CD14-positive monocyte (primary cell): ENCODE measurements at regions not wholly inside any gene's neighbourhood (a gene's known extent, or its start where the extent isn't known, plus 50 kb on each side); places are given as distances from the start of the nearest gene placed in this dataset.

ENCODE experiments used
- DNase-seq, 3 donors: peaks; one replicate each; pipeline ENCODE4 v3.0.0-alpha.2; 2011 to 2022
- H2AFZ ChIP-seq: 2 replicates; pipeline ENCODE4 v1.6.0; 2012; ENCODE audit warnings: mild to moderate bottlenecking, low read depth, low read length, inconsistent platforms; ENCODE audit not compliant: insufficient read depth, poor library complexity, severe bottlenecking
- H3K27ac ChIP-seq, 2 donors: 1 replicate in 1 of 2; 2 replicates in 1 of 2; pipeline ENCODE4 v1.5.1; 2012 to 2013; ENCODE audit warnings: low read length in 2 of 2, control low read depth in 1 of 2, inconsistent platforms in 1 of 2, low read depth in 1 of 2, mild to moderate bottlenecking in 1 of 2
- H3K27me3 ChIP-seq, 2 donors: one replicate each; pipeline versions ENCODE4 v1.6.0 to v1.6.1; 2011 to 2013; ENCODE audit warnings: low read length in 2 of 2; ENCODE audit not compliant: control insufficient read depth in 2 of 2, insufficient read depth in 2 of 2
- H3K36me3 ChIP-seq, 2 donors: replicated peaks in 1 of 2; 1 replicate in 1 of 2; 2 replicates in 1 of 2; pipeline versions ENCODE4 v1.5.1 to v1.6.1; 2012 to 2013; ENCODE audit warnings: low read length in 2 of 2, control low read depth in 1 of 2, inconsistent platforms in 1 of 2, mild to moderate bottlenecking in 1 of 2; ENCODE audit not compliant: insufficient read depth in 2 of 2, control insufficient read depth in 1 of 2
- H3K4me1 ChIP-seq, 2 donors: 1 replicate in 1 of 2; 2 replicates in 1 of 2; pipeline versions ENCODE4 v1.5.1 to v1.6.1; 2012 to 2013; ENCODE audit warnings: low read length in 2 of 2, control low read depth in 1 of 2, inconsistent platforms in 1 of 2, mild to moderate bottlenecking in 1 of 2, moderate library complexity in 1 of 2; ENCODE audit not compliant: insufficient read depth in 2 of 2, control insufficient read depth in 1 of 2
- H3K4me2 ChIP-seq: replicated peaks from 2 replicates; pipeline ENCODE3; 2012; ENCODE audit warnings: low read length, moderate library complexity, mild to moderate bottlenecking; ENCODE audit not compliant: poor library complexity, severe bottlenecking; ENCODE audit errors: extremely low read depth
- H3K4me3 ChIP-seq, 3 experiments: fragments of 200-600 bp in 1 of 3; sonication (generic) in 1 of 3; replicated peaks in 1 of 3; 1 replicate in 2 of 3; 2 replicates in 1 of 3; pipeline ENCODE4 v1.5.1; 2011 to 2013; ENCODE audit warnings: low read length in 3 of 3, mild to moderate bottlenecking in 3 of 3, control low read depth in 2 of 3, low read depth in 2 of 3, inconsistent platforms in 1 of 3, moderate library complexity in 1 of 3
- H3K79me2 ChIP-seq: 2 replicates; pipeline ENCODE4 v1.6.0; 2012; ENCODE audit warnings: mild to moderate bottlenecking, control low read depth, inconsistent platforms, low read length, moderate library complexity; ENCODE audit not compliant: insufficient read depth
- H3K9ac ChIP-seq: 2 replicates; pipeline ENCODE4 v1.6.0; 2017; ENCODE audit warnings: low read length, mild to moderate bottlenecking; ENCODE audit not compliant: insufficient read depth, poor library complexity, severe bottlenecking
- H3K9me3 ChIP-seq, 2 donors: replicated peaks in 1 of 2; 1 replicate in 1 of 2; 2 replicates in 1 of 2; pipeline versions ENCODE4 v1.5.1 to v1.6.1; 2012 to 2013; ENCODE audit warnings: low read length in 2 of 2, control low read depth in 1 of 2; ENCODE audit not compliant: control insufficient read depth in 1 of 2, insufficient read depth in 1 of 2
- H4K20me1 ChIP-seq: 2 replicates; pipeline ENCODE4 v1.6.0; 2012; ENCODE audit warnings: mild to moderate bottlenecking, low read length, control low read depth, moderate library complexity; ENCODE audit not compliant: insufficient read depth
- H3K27ac Mint-ChIP-seq, 7 donors: one replicate each; pipeline ENCODE4 v1.8.0; 2020; ENCODE audit warnings: mild to moderate bottlenecking in 7 of 7, mixed read lengths in 7 of 7, moderate library complexity in 6 of 7, inconsistent platforms in 2 of 7
- H3K27me3 Mint-ChIP-seq, 3 donors: one replicate each; pipeline ENCODE4 v1.8.0; 2021 to 2022; ENCODE audit warnings: low read depth in 3 of 3, mild to moderate bottlenecking in 3 of 3, mixed read lengths in 3 of 3, moderate library complexity in 3 of 3, inconsistent platforms in 1 of 3
- H3K36me3 Mint-ChIP-seq, 2 donors: one replicate each; pipeline ENCODE4 v1.8.0; 2020; ENCODE audit warnings: mixed read lengths in 2 of 2, inconsistent platforms in 1 of 2, mild to moderate bottlenecking in 1 of 2
- H3K4me1 Mint-ChIP-seq: one replicate; pipeline ENCODE4 v1.8.0; 2020; ENCODE audit warnings: mild to moderate bottlenecking, mixed read lengths
- H3K4me3 Mint-ChIP-seq, 2 donors: one replicate each; pipeline ENCODE4 v1.8.0; 2020; ENCODE audit warnings: mild to moderate bottlenecking in 2 of 2, mixed read lengths in 2 of 2, moderate library complexity in 1 of 2
- H3K9me3 Mint-ChIP-seq, 7 donors: one replicate each; pipeline ENCODE4 v1.8.0; 2020 to 2022; ENCODE audit warnings: mixed read lengths in 7 of 7, mild to moderate bottlenecking in 6 of 7, moderate library complexity in 6 of 7, inconsistent platforms in 2 of 7
- CTCF ChIP-seq: fragments of 200-600 bp; IDR thresholded peaks from one replicate; pipeline ENCODE4 v1.8.0; 2022; ENCODE audit warnings: antibody characterized with exemption, mild to moderate bottlenecking
- WGBS: methylation state at CpG from one replicate; pipeline ENCODE4 v1.1.5; 2013; ENCODE audit warnings: missing lambda C conversion rate; ENCODE audit not compliant: insufficient coverage; 5-methylcytosine and 5-hydroxymethylcytosine counted together
- intact Hi-C, 2 donors: fragments of 100-400 bp; cut with micrococcal nuclease; formaldehyde crosslinking; loops; one replicate each; pipeline versions ENCODE4 v1.15.0 to v1.15.1; 2023

- H3K36me3 Mint-ChIP-seq = no peaks in the 10 kb centered on the region
- Histone ChIP-seq H3K4me3 (no peak overlapping the region), H3K27me3 (no peaks in the 10 kb centered on the region), H3K4me2 (no peak overlapping the region), H3K27ac (no peak overlapping the region), H4K20me1 (no peaks in the 10 kb centered on the region), H3K4me1 (no peaks in the 10 kb centered on the region), H3K36me3 (no peaks in the 10 kb centered on the region), H3K79me2 (no peaks in the 10 kb centered on the region), H2AFZ (no peak overlapping the region), H3K9ac (no peak overlapping the region), H3K9me3 (no peaks in the 10 kb centered on the region)
- no peak for TF ChIP-seq CTCF
- intact Hi-C loops = no loop called here
- H3K4me1 Mint-ChIP-seq = no peaks in the 10 kb centered on the region
- 100% methylated on average over 2 of the region's 4 CpGs for WGBS
- no peak for DNase-seq
- H3K27me3 Mint-ChIP-seq = peaks cover 0 to 3% (median 0%) of the 10 kb centered on the region in 3 donors
- no peak overlapping the region for H3K4me3 Mint-ChIP-seq
- H3K9me3 Mint-ChIP-seq = peaks cover 0 to 1% (median 0%) of the 10 kb centered on the region in 7 donors
- H3K27ac Mint-ChIP-seq = no peak overlapping the region
Observed at GRCh38 chr12:25771476-25771875, 187.0 kb upstream of the RASSF8 start.

GRCh38 chr12:25775968-25776367 is 182.5 kb upstream of the RASSF8 start:
- Histone ChIP-seq H3K79me2 (no peaks in the 10 kb centered on the region), H3K9me3 (no peaks in the 10 kb centered on the region), H3K4me3 (no peak overlapping the region), H4K20me1 (no peaks in the 10 kb centered on the region), H2AFZ (no peak overlapping the region), H3K9ac (no peak overlapping the region), H3K36me3 (no peaks in the 10 kb centered on the region), H3K4me2 (no peak overlapping the region), H3K27ac (no peak overlapping the region), H3K4me1 (no peaks in the 10 kb centered on the region), H3K27me3 (no peaks in the 10 kb centered on the region)
- H3K4me1 Mint-ChIP-seq = no peaks in the 10 kb centered on the region
- no peak for DNase-seq
- intact Hi-C loops = no loop called here
- peaks cover 0 to 3% (median 0%) of the 10 kb centered on the region in 3 donors for H3K27me3 Mint-ChIP-seq
- no peaks in the 10 kb centered on the region for H3K9me3 Mint-ChIP-seq
- 30% methylated on average over 2 of the region's 4 CpGs for WGBS
- no peaks in the 10 kb centered on the region for H3K36me3 Mint-ChIP-seq
- no peak overlapping the region for H3K27ac Mint-ChIP-seq
- TF ChIP-seq CTCF = no peak
- no peak overlapping the region for H3K4me3 Mint-ChIP-seq
